Esophagus squamous epithelium (tissue), 4 donors: ENCODE measurements at regions not wholly inside any gene's neighbourhood (a gene's known extent, or its start where the extent isn't known, plus 50 kb on each side); places are given as distances from the start of the nearest gene placed in this dataset.

Experiments used
- CTCF ChIP-seq, 6 experiments: fragments of 450-650 bp in 4 of 6; fragments of 200-600 bp in 2 of 6; sonication (generic) in 2 of 6; IDR thresholded peaks; one replicate each; pipeline ENCODE4 v1.5.1; 2016 to 2019; ENCODE audit warnings: antibody characterized with exemption in 6 of 6, mild to moderate bottlenecking in 4 of 6, moderate library complexity in 4 of 6
- POLR2A ChIP-seq, 4 donors: fragments of 450-650 bp; IDR thresholded peaks; one replicate each; pipeline ENCODE4 v1.6.1; 2017; ENCODE audit warnings: antibody characterized with exemption in 4 of 4, mild to moderate bottlenecking in 4 of 4, moderate library complexity in 3 of 4

- TF ChIP-seq CTCF (IDR thresholded peaks at IDR 0.05), result no peak
- TF ChIP-seq POLR2A (IDR thresholded peaks at IDR 0.05), result no peak
These were observed 190.2 kb downstream of the MATN1 start for GRCh38 chr1:30533141-30533540.
